ENCODE measurements at regions not wholly inside any gene's neighbourhood (a gene's known extent, or its start where the extent isn't known, plus 50 kb on each side); places are given as distances from the start of the nearest gene placed in this dataset.
"Not testable (repeated sequence)": the region's sequence is repeated elsewhere in the genome, so short reads cannot be mapped to it uniquely, and the experiment has no call there.

GRCh38 chr4:184965230-184966050 lies 52.9 kb upstream of the HELT start:
- not testable (repeated sequence) for TF ChIP-seq EZH2 (IDR thresholded peaks at IDR 0.05; ENCODE audit: low read length, missing control alignments); CTCF (conservative IDR thresholded peaks at IDR 0.05 in 1 of 2, IDR thresholded peaks at IDR 0.05 in 1 of 2; ENCODE audit: low read depth in 1 of 2, low read length in 2 of 2)

Data from fibroblast of lung (primary cell).